HG03045 (cell line): ENCODE measurements at regions not wholly inside any gene's neighbourhood (a gene's known extent, or its start where the extent isn't known, plus 50 kb on each side); places are given as distances from the start of the nearest gene placed in this dataset.

Experiments used
- ATAC-seq: cut with Tn5 transposase; IDR thresholded peaks from one replicate; pipeline ENCODE4 v1.9.1; 2021; ENCODE audit warnings: mild to moderate bottlenecking, moderate library complexity; ENCODE audit not compliant: unreplicated experiment

- ATAC-seq, result no peak
These were observed 301.2 kb upstream of the HSF2 start for GRCh38 chr6:122098201-122098678.

GRCh38 chr6:122102026-122102425 lies 297.4 kb upstream of the HSF2 start:
- ATAC-seq, result no peak

- no peak for ATAC-seq
These were observed 292.1 kb upstream of the HSF2 start for GRCh38 chr6:122107256-122107852.

- ATAC-seq, result no peak
These were observed 290.4 kb upstream of the HSF2 start for GRCh38 chr6:122109075-122109474.

- ATAC-seq, result no peak
These were observed 284.7 kb upstream of the HSF2 start for GRCh38 chr6:122114717-122115116.

- no peak for ATAC-seq
These were observed 283.2 kb upstream of the HSF2 start for GRCh38 chr6:122116119-122116834.

GRCh38 chr6:122116835-122117627 lies 282.4 kb upstream of the HSF2 start:
- ATAC-seq, result no peak

GRCh38 chr6:122118945-122119506 lies 280.4 kb upstream of the HSF2 start:
- no peak for ATAC-seq

GRCh38 chr6:122122202-122122601 lies 277.2 kb upstream of the HSF2 start:
- ATAC-seq, result no peak

- no peak for ATAC-seq
These were observed 276.8 kb upstream of the HSF2 start for GRCh38 chr6:122122686-122123085.

GRCh38 chr6:122124908-122125307 lies 274.5 kb upstream of the HSF2 start:
- ATAC-seq, result no peak

GRCh38 chr6:122126894-122127293 lies 272.6 kb upstream of the HSF2 start:
- ATAC-seq, result no peak

- no peak for ATAC-seq
These were observed 271.0 kb upstream of the HSF2 start for GRCh38 chr6:122128445-122128844.

- ATAC-seq, result no peak
These were observed 270.0 kb upstream of the HSF2 start for GRCh38 chr6:122129313-122130025.

GRCh38 chr6:122130026-122130348 lies 269.5 kb upstream of the HSF2 start:
- no peak for ATAC-seq

- no peak for ATAC-seq
These were observed 268.9 kb upstream of the HSF2 start for GRCh38 chr6:122130518-122130917.

- no peak for ATAC-seq
These were observed 263.1 kb upstream of the HSF2 start for GRCh38 chr6:122136386-122136785.

- no peak for ATAC-seq
These were observed 259.4 kb upstream of the HSF2 start for GRCh38 chr6:122140031-122140430.

- no peak for ATAC-seq
These were observed 258.2 kb upstream of the HSF2 start for GRCh38 chr6:122141246-122141645.

- no peak for ATAC-seq
These were observed 255.4 kb upstream of the HSF2 start for GRCh38 chr6:122143813-122144601.
